ENCODE measurements at regions not wholly inside any gene's neighbourhood (a gene's known extent, or its start where the extent isn't known, plus 50 kb on each side); places are given as distances from the start of the nearest gene placed in this dataset.
"Not testable (repeated sequence)": the region's sequence is repeated elsewhere in the genome, so short reads cannot be mapped to it uniquely, and the experiment has no call there.

- no peak for DNase-seq (ENCODE audit: low read depth, low spot score)
Observed at GRCh38 chr10:80946957-80947726, 409.4 kb downstream of the SH2D4B start.

GRCh38 chr10:80949785-80950184, 412.1 kb downstream of the SH2D4B start:
- DNase-seq (ENCODE audit: low read depth, low spot score): no peak

- no peak for DNase-seq (ENCODE audit: low read depth, low spot score)
Observed at GRCh38 chr10:80952436-80952835, 414.7 kb downstream of the SH2D4B start.

GRCh38 chr10:80957161-80957560, 419.5 kb downstream of the SH2D4B start:
- DNase-seq (ENCODE audit: low read depth, low spot score): no peak

GRCh38 chr10:80964179-80964578, 426.5 kb downstream of the SH2D4B start:
- no peak for DNase-seq (ENCODE audit: low read depth, low spot score)

GRCh38 chr10:80964955-80965614, 427.4 kb downstream of the SH2D4B start:
- DNase-seq (ENCODE audit: low read depth, low spot score): no peak

- DNase-seq (ENCODE audit: low read depth, low spot score): no peak
Observed at GRCh38 chr10:80966326-80966986, 428.8 kb downstream of the SH2D4B start.

GRCh38 chr10:80967357-80967756, 429.7 kb downstream of the SH2D4B start:
- not testable (repeated sequence) for DNase-seq (ENCODE audit: low read depth, low spot score)

GRCh38 chr10:80968903-80969302, 431.2 kb downstream of the SH2D4B start:
- DNase-seq (ENCODE audit: low read depth, low spot score): no peak

- DNase-seq (ENCODE audit: low read depth, low spot score): no peak
Observed at GRCh38 chr10:80971461-80971860, 433.8 kb downstream of the SH2D4B start.

- DNase-seq (ENCODE audit: low read depth, low spot score): no peak
Observed at GRCh38 chr10:80976658-80977057, 439.0 kb downstream of the SH2D4B start.

- DNase-seq (ENCODE audit: low read depth, low spot score): no peak
Observed at GRCh38 chr10:80985102-80985501, 447.4 kb downstream of the SH2D4B start.

- DNase-seq (ENCODE audit: low read depth, low spot score): no peak
Observed at GRCh38 chr10:80986596-80986995, 448.9 kb downstream of the SH2D4B start.

- no peak for DNase-seq (ENCODE audit: low read depth, low spot score)
Observed at GRCh38 chr10:80988755-80989154, 451.1 kb downstream of the SH2D4B start.

- DNase-seq (ENCODE audit: low read depth, low spot score): no peak
Observed at GRCh38 chr10:80996615-80997193, 459.0 kb downstream of the SH2D4B start.

GRCh38 chr10:81000781-81001180, 463.1 kb downstream of the SH2D4B start:
- no peak for DNase-seq (ENCODE audit: low read depth, low spot score)

- no peak for DNase-seq (ENCODE audit: low read depth, low spot score)
Observed at GRCh38 chr10:81002382-81002781, 464.7 kb downstream of the SH2D4B start.

- DNase-seq (ENCODE audit: low read depth, low spot score): no peak
Observed at GRCh38 chr10:81007872-81008271, 470.2 kb downstream of the SH2D4B start.

- no peak for DNase-seq (ENCODE audit: low read depth, low spot score)
Observed at GRCh38 chr10:81008726-81009125, 471.0 kb downstream of the SH2D4B start.

GRCh38 chr10:81009296-81009695, 471.6 kb downstream of the SH2D4B start:
- no peak for DNase-seq (ENCODE audit: low read depth, low spot score)

GRCh38 chr10:81013771-81014170, 476.1 kb downstream of the SH2D4B start:
- DNase-seq (ENCODE audit: low read depth, low spot score): no peak

Measured in iPS DF 19.7 (cell line).